CD14-positive monocyte (primary cell): ENCODE measurements at regions not wholly inside any gene's neighbourhood (a gene's known extent, or its start where the extent isn't known, plus 50 kb on each side); places are given as distances from the start of the nearest gene placed in this dataset.

ENCODE experiments used
- DNase-seq, 3 donors: peaks; one replicate each; pipeline ENCODE4 v3.0.0-alpha.2; 2011 to 2022
- H2AFZ ChIP-seq: 2 replicates; pipeline ENCODE4 v1.6.0; 2012; ENCODE audit warnings: mild to moderate bottlenecking, low read depth, low read length, inconsistent platforms; ENCODE audit not compliant: insufficient read depth, poor library complexity, severe bottlenecking
- H3K27ac ChIP-seq, 2 donors: 1 replicate in 1 of 2; 2 replicates in 1 of 2; pipeline ENCODE4 v1.5.1; 2012 to 2013; ENCODE audit warnings: low read length in 2 of 2, control low read depth in 1 of 2, inconsistent platforms in 1 of 2, low read depth in 1 of 2, mild to moderate bottlenecking in 1 of 2
- H3K27me3 ChIP-seq, 2 donors: one replicate each; pipeline versions ENCODE4 v1.6.0 to v1.6.1; 2011 to 2013; ENCODE audit warnings: low read length in 2 of 2; ENCODE audit not compliant: control insufficient read depth in 2 of 2, insufficient read depth in 2 of 2
- H3K36me3 ChIP-seq, 2 donors: replicated peaks in 1 of 2; 1 replicate in 1 of 2; 2 replicates in 1 of 2; pipeline versions ENCODE4 v1.5.1 to v1.6.1; 2012 to 2013; ENCODE audit warnings: low read length in 2 of 2, control low read depth in 1 of 2, inconsistent platforms in 1 of 2, mild to moderate bottlenecking in 1 of 2; ENCODE audit not compliant: insufficient read depth in 2 of 2, control insufficient read depth in 1 of 2
- H3K4me1 ChIP-seq, 2 donors: 1 replicate in 1 of 2; 2 replicates in 1 of 2; pipeline versions ENCODE4 v1.5.1 to v1.6.1; 2012 to 2013; ENCODE audit warnings: low read length in 2 of 2, control low read depth in 1 of 2, inconsistent platforms in 1 of 2, mild to moderate bottlenecking in 1 of 2, moderate library complexity in 1 of 2; ENCODE audit not compliant: insufficient read depth in 2 of 2, control insufficient read depth in 1 of 2
- H3K4me2 ChIP-seq: replicated peaks from 2 replicates; pipeline ENCODE3; 2012; ENCODE audit warnings: low read length, moderate library complexity, mild to moderate bottlenecking; ENCODE audit not compliant: poor library complexity, severe bottlenecking; ENCODE audit errors: extremely low read depth
- H3K4me3 ChIP-seq, 3 experiments: fragments of 200-600 bp in 1 of 3; sonication (generic) in 1 of 3; replicated peaks in 1 of 3; 1 replicate in 2 of 3; 2 replicates in 1 of 3; pipeline ENCODE4 v1.5.1; 2011 to 2013; ENCODE audit warnings: low read length in 3 of 3, mild to moderate bottlenecking in 3 of 3, control low read depth in 2 of 3, low read depth in 2 of 3, inconsistent platforms in 1 of 3, moderate library complexity in 1 of 3
- H3K79me2 ChIP-seq: 2 replicates; pipeline ENCODE4 v1.6.0; 2012; ENCODE audit warnings: mild to moderate bottlenecking, control low read depth, inconsistent platforms, low read length, moderate library complexity; ENCODE audit not compliant: insufficient read depth
- H3K9ac ChIP-seq: 2 replicates; pipeline ENCODE4 v1.6.0; 2017; ENCODE audit warnings: low read length, mild to moderate bottlenecking; ENCODE audit not compliant: insufficient read depth, poor library complexity, severe bottlenecking
- H3K9me3 ChIP-seq, 2 donors: replicated peaks in 1 of 2; 1 replicate in 1 of 2; 2 replicates in 1 of 2; pipeline versions ENCODE4 v1.5.1 to v1.6.1; 2012 to 2013; ENCODE audit warnings: low read length in 2 of 2, control low read depth in 1 of 2; ENCODE audit not compliant: control insufficient read depth in 1 of 2, insufficient read depth in 1 of 2
- H4K20me1 ChIP-seq: 2 replicates; pipeline ENCODE4 v1.6.0; 2012; ENCODE audit warnings: mild to moderate bottlenecking, low read length, control low read depth, moderate library complexity; ENCODE audit not compliant: insufficient read depth
- H3K27ac Mint-ChIP-seq, 7 donors: one replicate each; pipeline ENCODE4 v1.8.0; 2020; ENCODE audit warnings: mild to moderate bottlenecking in 7 of 7, mixed read lengths in 7 of 7, moderate library complexity in 6 of 7, inconsistent platforms in 2 of 7
- H3K27me3 Mint-ChIP-seq, 3 donors: one replicate each; pipeline ENCODE4 v1.8.0; 2021 to 2022; ENCODE audit warnings: low read depth in 3 of 3, mild to moderate bottlenecking in 3 of 3, mixed read lengths in 3 of 3, moderate library complexity in 3 of 3, inconsistent platforms in 1 of 3
- H3K36me3 Mint-ChIP-seq, 2 donors: one replicate each; pipeline ENCODE4 v1.8.0; 2020; ENCODE audit warnings: mixed read lengths in 2 of 2, inconsistent platforms in 1 of 2, mild to moderate bottlenecking in 1 of 2
- H3K4me1 Mint-ChIP-seq: one replicate; pipeline ENCODE4 v1.8.0; 2020; ENCODE audit warnings: mild to moderate bottlenecking, mixed read lengths
- H3K4me3 Mint-ChIP-seq, 2 donors: one replicate each; pipeline ENCODE4 v1.8.0; 2020; ENCODE audit warnings: mild to moderate bottlenecking in 2 of 2, mixed read lengths in 2 of 2, moderate library complexity in 1 of 2
- H3K9me3 Mint-ChIP-seq, 7 donors: one replicate each; pipeline ENCODE4 v1.8.0; 2020 to 2022; ENCODE audit warnings: mixed read lengths in 7 of 7, mild to moderate bottlenecking in 6 of 7, moderate library complexity in 6 of 7, inconsistent platforms in 2 of 7
- WGBS: methylation state at CpG from one replicate; pipeline ENCODE4 v1.1.5; 2013; ENCODE audit warnings: missing lambda C conversion rate; ENCODE audit not compliant: insufficient coverage; 5-methylcytosine and 5-hydroxymethylcytosine counted together
- intact Hi-C, 2 donors: fragments of 100-400 bp; cut with micrococcal nuclease; formaldehyde crosslinking; loops; one replicate each; pipeline versions ENCODE4 v1.15.0 to v1.15.1; 2023
- TF ChIP-seq, protein P1 (sequence below): fragments of 200-600 bp; IDR thresholded peaks from one replicate; pipeline ENCODE4 v1.8.0; 2022; ENCODE audit warnings: antibody characterized with exemption, mild to moderate bottlenecking

- H3K36me3 Mint-ChIP-seq, result no peaks in the 10 kb centered on the region
- H3K4me1 Mint-ChIP-seq, result no peaks in the 10 kb centered on the region
- TF ChIP-seq, protein P1, sequence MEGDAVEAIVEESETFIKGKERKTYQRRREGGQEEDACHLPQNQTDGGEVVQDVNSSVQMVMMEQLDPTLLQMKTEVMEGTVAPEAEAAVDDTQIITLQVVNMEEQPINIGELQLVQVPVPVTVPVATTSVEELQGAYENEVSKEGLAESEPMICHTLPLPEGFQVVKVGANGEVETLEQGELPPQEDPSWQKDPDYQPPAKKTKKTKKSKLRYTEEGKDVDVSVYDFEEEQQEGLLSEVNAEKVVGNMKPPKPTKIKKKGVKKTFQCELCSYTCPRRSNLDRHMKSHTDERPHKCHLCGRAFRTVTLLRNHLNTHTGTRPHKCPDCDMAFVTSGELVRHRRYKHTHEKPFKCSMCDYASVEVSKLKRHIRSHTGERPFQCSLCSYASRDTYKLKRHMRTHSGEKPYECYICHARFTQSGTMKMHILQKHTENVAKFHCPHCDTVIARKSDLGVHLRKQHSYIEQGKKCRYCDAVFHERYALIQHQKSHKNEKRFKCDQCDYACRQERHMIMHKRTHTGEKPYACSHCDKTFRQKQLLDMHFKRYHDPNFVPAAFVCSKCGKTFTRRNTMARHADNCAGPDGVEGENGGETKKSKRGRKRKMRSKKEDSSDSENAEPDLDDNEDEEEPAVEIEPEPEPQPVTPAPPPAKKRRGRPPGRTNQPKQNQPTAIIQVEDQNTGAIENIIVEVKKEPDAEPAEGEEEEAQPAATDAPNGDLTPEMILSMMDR, result no peak
- Histone ChIP-seq H3K9me3 (peaks cover under 1 to 3% of the 10 kb centered on the region in 2 donors), H3K79me2 (no peaks in the 10 kb centered on the region), H3K27ac (no peak overlapping the region), H4K20me1 (no peaks in the 10 kb centered on the region), H3K4me3 (no peak overlapping the region), H3K36me3 (no peaks in the 10 kb centered on the region), H3K27me3 (no peaks in the 10 kb centered on the region), H3K4me1 (no peaks in the 10 kb centered on the region), H3K9ac (no peak overlapping the region), H3K4me2 (no peak overlapping the region), H2AFZ (no peak overlapping the region)
- H3K27ac Mint-ChIP-seq, result no peak overlapping the region
- no peak overlapping the region for H3K4me3 Mint-ChIP-seq
- DNase-seq, result no peak
- H3K27me3 Mint-ChIP-seq, result peaks cover 0 to 1% (median 0%) of the 10 kb centered on the region in 3 donors
- H3K9me3 Mint-ChIP-seq, result peaks cover 0 to 11% (median 4%) of the 10 kb centered on the region in 7 donors
- 89% methylated on average over 2 of the region's 5 CpGs for WGBS
- intact Hi-C loops, result no loop called here
Observed at GRCh38 chr11:81278991-81279390, 1454.7 kb downstream of the FAM181B start.

GRCh38 chr11:81270686-81271085 lies 1463.0 kb downstream of the FAM181B start:
- H3K27me3 Mint-ChIP-seq, result no peaks in the 10 kb centered on the region
- no peak overlapping the region for H3K27ac Mint-ChIP-seq
- no peak for DNase-seq
- no peaks in the 10 kb centered on the region for H3K36me3 Mint-ChIP-seq
- Histone ChIP-seq H3K9ac (no peak overlapping the region), H3K79me2 (no peaks in the 10 kb centered on the region), H3K36me3 (no peaks in the 10 kb centered on the region), H3K4me1 (no peaks in the 10 kb centered on the region), H3K9me3 (no peaks in the 10 kb centered on the region), H3K4me3 (no peak overlapping the region), H3K27ac (no peak overlapping the region), H4K20me1 (no peaks in the 10 kb centered on the region), H3K4me2 (no peak overlapping the region), H3K27me3 (no peaks in the 10 kb centered on the region), H2AFZ (no peak overlapping the region)
- intact Hi-C loops, result no loop called here
- TF ChIP-seq, protein P1, result no peak
- H3K4me3 Mint-ChIP-seq, result no peak overlapping the region
- peaks cover 0 to under 1% (median 0%) of the 10 kb centered on the region in 7 donors for H3K9me3 Mint-ChIP-seq
- no peaks in the 10 kb centered on the region for H3K4me1 Mint-ChIP-seq
